ENCODE measurements at regions not wholly inside any gene's neighbourhood (a gene's known extent, or its start where the extent isn't known, plus 50 kb on each side); places are given as distances from the start of the nearest gene placed in this dataset.

GRCh38 chr3:22606938-22607337 lies 596.2 kb upstream of the UBE2E2 start:
- no peaks in the 10 kb centered on the region for H3K23me2 ChIP-seq (ENCODE audit: insufficient read length, low read depth, low read length, poor library complexity, severe bottlenecking)
- no peak overlapping the region for H3K56ac ChIP-seq (ENCODE audit: insufficient read length, low read depth, low read length)
- H3K4me1 ChIP-seq (ENCODE audit: insufficient read depth, low read length): no peaks in the 10 kb centered on the region
- Mint-ChIP-seq H3K27ac (no peak overlapping the region), H3K4me1 (no peaks in the 10 kb centered on the region; a peak in 1 of 4 replicates), H3K27me3 (ENCODE audit: low read depth) (no peaks in the 10 kb centered on the region), H3K9me3 (no peaks in the 10 kb centered on the region), H3K4me3 (no peak overlapping the region), H3K36me3 (ENCODE audit: insufficient read depth in 1 of 3, low read depth in 3 of 3) (no peaks in the 10 kb centered on the region)
- H3K27ac ChIP-seq (ENCODE audit: insufficient read length, low read depth, low read length): no peak overlapping the region
- H2BK20ac ChIP-seq (ENCODE audit: low read depth, low read length, poor library complexity, severe bottlenecking): no peak overlapping the region
- H2BK15ac ChIP-seq (ENCODE audit: low read depth, low read length): no peak overlapping the region
- no peak overlapping the region for H4K8ac ChIP-seq (replicated peaks; ENCODE audit: insufficient read length, low read depth, low read length)
- no peak overlapping the region for H2AK5ac ChIP-seq (ENCODE audit: insufficient read length, low read length)
- no peak overlapping the region for H3K4me2 ChIP-seq (ENCODE audit: insufficient read depth, insufficient read length, low read length)
- no CpG with 5 or more reads among the region's 3 CpGs for WGBS (ENCODE audit: extremely low coverage, insufficient read length, low lambda C conversion rate)
- H3K23ac ChIP-seq (ENCODE audit: insufficient read length, low read depth, low read length): no peak overlapping the region
- H2BK12ac ChIP-seq (ENCODE audit: insufficient read length, low read depth, low read length): no peak overlapping the region
- H3K4ac ChIP-seq (ENCODE audit: low read depth, low read length): no peak overlapping the region
- TF ChIP-seq CTCF (conservative IDR thresholded peaks at IDR 0.05): no peak
- H2BK5ac ChIP-seq (ENCODE audit: insufficient read length, low read length): no peak overlapping the region
- no peak overlapping the region for H2AFZ ChIP-seq (ENCODE audit: low read length)
- H3K14ac ChIP-seq (ENCODE audit: insufficient read depth, low read length): no peak overlapping the region
- H3T11ph ChIP-seq (ENCODE audit: low read length): no peak overlapping the region
- H4K5ac ChIP-seq (ENCODE audit: insufficient read length, low read depth, low read length): no peak overlapping the region
- H3K79me1 ChIP-seq (ENCODE audit: insufficient read depth, low read depth, low read length, poor library complexity, severe bottlenecking): no peaks in the 10 kb centered on the region
- no peak overlapping the region for H2BK120ac ChIP-seq (ENCODE audit: low read depth, low read length, poor library complexity, severe bottlenecking)
- no peak overlapping the region for H4K91ac ChIP-seq (ENCODE audit: insufficient read length, low read depth, low read length)
- no peak overlapping the region for H3K9ac ChIP-seq (ENCODE audit: extremely low read depth, insufficient read length, low read length)
- no peaks in the 10 kb centered on the region for H3K9me3 ChIP-seq (ENCODE audit: control insufficient read depth, low read depth, low read length)
- DNase-seq: no peak
- H3K18ac ChIP-seq (ENCODE audit: insufficient read length, low read depth, low read length): no peak overlapping the region
- no peaks in the 10 kb centered on the region for H3K27me3 ChIP-seq (ENCODE audit: insufficient read depth, low read length)
- no peaks in the 10 kb centered on the region for H4K20me1 ChIP-seq (ENCODE audit: control insufficient read depth, insufficient read depth, insufficient read length)
- no peaks in the 10 kb centered on the region for H3K79me2 ChIP-seq (ENCODE audit: insufficient read depth, low read length)
